ENCODE measurements at regions not wholly inside any gene's neighbourhood (a gene's known extent, or its start where the extent isn't known, plus 50 kb on each side); places are given as distances from the start of the nearest gene placed in this dataset.
"Not testable (repeated sequence)": the region's sequence is repeated elsewhere in the genome, so short reads cannot be mapped to it uniquely, and the experiment has no call there.

DNA sequence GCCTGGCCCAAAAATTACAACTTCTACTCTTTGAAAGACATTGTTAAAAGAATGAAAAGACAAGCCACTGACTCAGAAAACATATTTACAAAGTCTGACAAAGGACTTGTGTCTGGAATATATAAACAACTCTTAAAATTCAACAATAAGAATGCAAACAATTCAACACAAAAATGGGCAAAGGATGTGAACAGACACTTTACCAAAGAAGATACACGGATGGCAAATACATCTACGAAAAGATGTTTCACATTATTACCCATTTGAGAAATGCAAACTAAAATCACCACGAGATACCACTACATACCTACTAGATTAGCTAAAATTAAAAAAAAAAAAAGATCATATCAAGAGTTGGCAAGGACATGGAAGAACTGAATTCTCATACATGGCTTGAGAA lies 80.8 kb upstream of the METRNL start:
- DNase-seq: no peak

GRCh38 chr17:83000738-83001137 lies 78.7 kb upstream of the METRNL start:
- no peak for DNase-seq

DNA sequence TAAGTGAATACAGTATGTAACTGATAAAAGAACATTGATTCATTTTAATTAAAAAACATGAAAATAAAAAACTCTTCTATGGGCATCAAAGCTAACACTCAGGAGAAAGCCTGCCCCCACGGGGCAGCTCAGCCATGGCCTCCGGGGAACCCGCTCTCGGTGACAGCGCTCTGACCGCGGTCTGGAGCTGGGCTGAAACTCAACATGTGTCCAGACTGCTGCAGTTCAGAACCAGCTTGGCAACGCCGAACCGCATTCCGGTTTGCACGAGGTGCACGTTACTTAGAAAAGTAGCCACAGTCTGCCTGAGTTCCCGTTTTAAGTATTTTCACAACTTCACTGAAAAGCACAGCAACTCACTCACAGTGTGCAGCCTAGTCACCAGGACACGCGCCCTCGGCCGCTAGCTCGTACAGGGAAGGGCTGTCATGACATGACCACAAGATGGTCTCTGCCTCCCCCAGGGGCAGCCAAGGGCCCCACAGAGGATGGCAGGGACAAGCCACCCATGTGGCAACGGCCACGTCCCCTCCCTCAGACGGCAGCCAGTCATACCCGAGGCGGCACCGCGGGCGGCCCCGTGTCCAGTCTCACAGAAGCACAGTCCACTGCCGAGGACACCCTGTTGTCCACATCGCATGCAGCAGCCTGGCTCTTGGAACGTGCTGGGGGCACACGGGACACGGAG lies 77.1 kb upstream of the METRNL start:
- no peak for DNase-seq

GRCh38 chr17:83004791-83005380 lies 74.5 kb upstream of the METRNL start:
- no peak for DNase-seq

DNA sequence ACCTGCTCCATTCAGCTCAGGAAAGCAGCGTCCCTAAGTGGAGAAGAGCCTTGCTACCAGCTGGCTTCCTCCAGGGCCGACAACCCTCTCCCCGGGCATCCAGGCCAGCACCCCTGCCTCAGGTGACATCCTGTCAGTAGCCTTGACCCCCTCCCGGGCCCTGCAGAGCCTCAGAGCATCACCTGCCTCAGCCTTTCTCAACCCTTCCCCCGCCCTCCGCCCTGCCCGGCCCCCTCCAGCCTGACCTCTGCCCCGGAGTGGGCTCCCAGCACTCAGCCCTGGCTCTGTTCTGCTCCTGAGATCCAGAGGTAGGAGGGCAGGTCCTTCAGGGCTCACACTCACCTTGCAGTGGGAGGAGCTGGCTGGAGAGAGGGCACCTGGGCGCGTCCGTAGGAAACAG lies 73.8 kb upstream of the METRNL start:
- no peak for DNase-seq

GRCh38 chr17:83006515-83007455 lies 72.6 kb upstream of the METRNL start:
- DNase-seq: no peak

DNA sequence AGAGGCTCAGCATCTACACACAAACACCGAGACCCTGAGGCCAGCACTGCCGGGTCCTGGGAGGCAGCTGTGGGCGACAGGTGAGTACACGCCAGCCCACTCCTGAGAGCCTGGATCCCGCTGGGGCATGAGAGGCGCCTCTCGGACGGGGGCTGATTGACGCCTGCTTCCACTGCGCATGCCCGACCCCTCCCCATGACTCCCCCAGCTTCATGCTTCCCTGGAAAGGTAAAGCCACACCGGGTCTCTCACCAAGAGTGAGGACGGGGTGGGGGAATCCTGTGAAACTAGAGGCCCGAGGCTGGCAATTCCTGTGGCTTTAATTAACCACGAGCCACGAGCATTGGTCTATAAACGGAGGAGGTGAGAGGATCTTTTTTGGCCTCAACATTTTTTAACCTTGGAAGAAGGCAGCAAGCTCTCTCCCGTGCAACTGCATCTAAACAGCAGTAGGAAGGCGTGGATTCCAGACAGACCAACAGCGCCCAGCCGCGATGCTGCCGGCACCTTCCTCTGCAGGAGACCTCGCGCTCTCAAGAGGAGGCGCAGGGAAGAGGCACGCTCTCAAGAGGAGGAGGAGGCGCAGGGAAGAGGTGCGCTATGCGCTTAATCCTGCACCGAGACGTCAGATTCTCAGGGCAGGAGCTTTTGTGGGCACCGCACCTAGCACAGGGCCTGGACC lies 71.8 kb upstream of the METRNL start:
- DNase-seq: no peak

GRCh38 chr17:83008186-83008510 lies 71.3 kb upstream of the METRNL start:
- DNase-seq: no peak

GRCh38 chr17:83008526-83008925 lies 70.9 kb upstream of the METRNL start:
- no peak for DNase-seq

GRCh38 chr17:83009414-83010205 lies 69.8 kb upstream of the METRNL start:
- DNase-seq: no peak

GRCh38 chr17:83010206-83011200 lies 68.9 kb upstream of the METRNL start:
- DNase-seq: no peak

- not testable (repeated sequence) for DNase-seq
These were observed 67.7 kb upstream of the METRNL start for GRCh38 chr17:83011676-83012075.

GRCh38 chr17:83012200-83012785 lies 67.1 kb upstream of the METRNL start:
- no peak for DNase-seq

DNA sequence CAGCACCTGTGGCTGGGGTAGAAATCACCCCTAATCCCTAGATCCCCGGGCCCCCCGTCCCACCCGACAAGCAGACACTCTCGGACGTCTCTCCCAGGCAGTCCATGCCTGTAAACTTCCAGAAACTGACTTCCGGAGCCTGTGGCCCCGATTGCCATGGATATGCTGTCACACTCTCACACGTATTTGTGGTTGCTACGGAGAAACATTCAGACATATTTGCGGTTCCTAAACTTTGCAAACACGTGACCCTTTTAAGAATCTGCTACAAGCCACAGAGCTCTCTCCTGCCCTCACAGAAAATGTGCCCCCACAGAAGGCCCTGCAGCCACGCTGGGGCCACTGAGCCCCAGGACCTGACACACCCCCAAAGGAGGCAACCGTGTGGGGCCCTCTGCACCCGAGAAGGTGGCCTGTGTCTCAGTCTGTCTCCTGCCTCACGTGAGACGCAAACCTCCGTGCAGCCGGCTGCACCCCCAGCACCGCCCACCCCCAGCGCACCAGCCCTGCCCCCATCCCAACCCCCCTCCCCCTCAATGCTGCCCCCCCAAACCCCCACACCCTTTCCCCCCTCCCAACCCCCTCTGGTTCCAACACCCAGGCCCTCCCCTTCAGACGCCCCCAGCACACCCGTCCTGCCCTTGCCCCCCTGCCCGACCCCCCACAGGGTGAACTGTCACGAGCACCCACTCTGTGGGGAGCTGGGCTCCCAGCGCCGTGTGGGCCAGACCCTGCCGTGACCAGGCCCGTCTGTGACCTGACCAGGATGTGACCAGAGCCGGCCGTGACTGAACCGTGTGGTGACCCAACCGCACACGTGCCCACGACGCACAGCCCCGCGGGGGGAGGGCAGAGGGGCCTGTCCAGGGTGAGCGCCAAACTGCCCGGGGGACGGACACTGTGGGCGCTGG lies 66.3 kb upstream of the METRNL start:
- DNase-seq: peak; percentile 71

- no peak for DNase-seq
These were observed 65.7 kb upstream of the METRNL start for GRCh38 chr17:83013779-83014117.

DNA sequence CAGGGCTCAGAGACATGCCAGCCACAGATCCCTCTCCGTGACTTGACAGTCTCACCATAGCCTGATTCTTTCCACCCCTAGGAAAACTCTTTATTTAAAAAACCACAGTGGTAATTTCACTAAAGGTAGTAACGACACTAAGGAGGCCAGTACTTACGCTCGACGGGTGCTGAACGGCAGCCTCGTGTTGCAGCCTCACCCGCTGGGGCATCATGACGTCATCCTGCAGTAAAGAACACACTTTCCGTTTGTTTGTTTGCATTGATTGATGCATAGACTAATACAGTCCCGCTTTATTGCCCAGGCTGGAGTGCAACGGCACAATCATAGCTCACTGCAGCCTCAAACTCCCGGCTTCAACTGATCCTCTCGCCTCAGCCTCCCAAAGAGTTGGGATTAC lies 65.1 kb upstream of the METRNL start:
- DNase-seq: no peak

GRCh38 chr17:83014940-83015910 lies 64.2 kb upstream of the METRNL start:
- no peak for DNase-seq

DNA sequence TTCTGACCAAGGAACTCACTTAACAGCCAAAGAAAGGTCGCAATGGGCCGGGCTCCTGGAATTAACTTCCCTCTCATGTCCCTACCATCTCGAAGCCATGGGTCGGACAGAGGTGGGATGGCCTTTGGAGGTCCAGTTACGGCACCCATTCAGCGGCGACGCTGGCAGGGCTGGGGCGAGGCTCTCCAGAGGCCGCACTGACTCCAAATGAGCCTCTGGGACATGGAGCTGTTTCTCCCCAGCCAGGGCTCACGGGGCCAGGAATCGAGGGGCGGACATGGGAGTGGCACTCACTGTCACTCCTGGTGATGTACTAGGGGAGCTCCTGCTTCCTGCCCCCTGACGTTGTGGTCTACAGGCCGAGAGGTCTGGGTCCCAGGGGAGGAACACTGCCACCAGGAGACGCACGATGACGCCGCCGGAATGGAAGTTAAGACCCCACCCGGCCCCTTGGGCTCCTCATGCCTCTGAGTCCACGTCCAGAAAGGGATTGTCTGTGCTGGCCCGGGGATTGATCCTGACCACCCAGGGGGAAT lies 60.7 kb upstream of the METRNL start:
- no peak for DNase-seq
